NCI-H460 (cell line): ENCODE measurements at regions not wholly inside any gene's neighbourhood (a gene's known extent, or its start where the extent isn't known, plus 50 kb on each side); places are given as distances from the start of the nearest gene placed in this dataset.
"Not testable (repeated sequence)": the region's sequence is repeated elsewhere in the genome, so short reads cannot be mapped to it uniquely, and the experiment has no call there.

Source experiments
- DNase-seq: peaks from one replicate; pipeline ENCODE4 v3.0.0-alpha.2; 2016; ENCODE audit warnings: low read depth; ENCODE audit errors: extremely low read depth

DNA sequence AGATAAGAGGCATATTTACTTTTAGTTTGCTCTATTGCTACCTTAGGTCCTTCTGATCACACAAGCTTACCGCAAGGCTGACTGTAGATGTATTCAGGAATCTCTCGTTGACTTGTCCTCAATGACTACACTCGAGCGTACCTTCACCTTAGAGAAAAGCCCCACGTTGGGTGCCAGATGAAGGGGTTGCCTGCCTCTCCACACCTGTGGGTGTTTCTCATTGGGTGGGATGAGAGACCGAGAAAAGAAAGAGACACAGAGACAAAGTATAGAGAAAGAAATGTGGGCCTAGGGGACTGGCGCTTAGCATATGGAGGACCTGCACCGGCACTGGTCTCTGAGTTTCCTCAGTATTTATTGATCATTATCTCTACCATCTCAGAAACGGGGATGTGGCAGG lies 51.8 kb downstream of the ASCL4 start:
- DNase-seq, result no peak

DNA sequence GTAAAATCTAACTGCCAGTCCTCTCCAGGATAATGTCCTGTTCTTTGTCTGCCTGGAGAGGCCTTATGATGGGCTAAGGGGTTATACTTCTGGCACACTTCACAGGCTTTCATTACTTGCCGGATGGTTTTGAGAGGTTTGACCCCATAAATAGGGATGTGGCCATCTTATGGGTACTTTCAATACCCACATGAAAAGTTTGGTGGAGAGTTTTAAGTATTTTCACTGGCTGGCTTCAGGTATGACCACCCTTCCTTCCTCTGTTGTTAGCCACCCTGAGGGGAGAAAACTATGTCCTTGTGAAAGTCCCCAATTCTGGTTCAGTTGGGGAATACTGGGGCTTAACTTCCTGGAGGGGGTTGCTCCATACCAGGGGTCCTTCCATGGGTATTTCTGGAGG lies 54.8 kb downstream of the ASCL4 start:
- DNase-seq, result no peak

GRCh38 chr12:107832441-107832840 lies 57.9 kb downstream of the ASCL4 start:
- DNase-seq, result no peak

DNA sequence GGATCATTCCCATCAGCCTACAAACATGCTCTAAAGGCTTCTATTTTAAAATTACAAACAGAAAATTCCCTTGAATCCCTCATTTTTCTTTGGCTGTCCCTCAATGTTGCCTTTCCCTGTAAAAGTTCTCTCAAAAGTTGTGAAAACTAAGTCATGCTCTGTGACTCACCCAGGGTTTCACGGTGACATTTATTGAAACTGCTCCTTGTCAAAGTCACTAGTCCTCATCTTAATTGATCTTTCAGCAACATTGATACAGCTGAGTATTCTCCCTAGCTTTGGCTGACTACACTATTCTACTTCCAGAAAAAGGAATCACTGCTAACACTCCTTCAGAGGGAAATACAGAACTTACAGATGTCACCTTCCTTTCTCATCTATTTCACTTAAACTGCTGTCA lies 65.7 kb downstream of the ASCL4 start:
- DNase-seq, result no peak

GRCh38 chr12:107843351-107844311 lies 69.1 kb downstream of the ASCL4 start:
- DNase-seq, result no peak

DNA sequence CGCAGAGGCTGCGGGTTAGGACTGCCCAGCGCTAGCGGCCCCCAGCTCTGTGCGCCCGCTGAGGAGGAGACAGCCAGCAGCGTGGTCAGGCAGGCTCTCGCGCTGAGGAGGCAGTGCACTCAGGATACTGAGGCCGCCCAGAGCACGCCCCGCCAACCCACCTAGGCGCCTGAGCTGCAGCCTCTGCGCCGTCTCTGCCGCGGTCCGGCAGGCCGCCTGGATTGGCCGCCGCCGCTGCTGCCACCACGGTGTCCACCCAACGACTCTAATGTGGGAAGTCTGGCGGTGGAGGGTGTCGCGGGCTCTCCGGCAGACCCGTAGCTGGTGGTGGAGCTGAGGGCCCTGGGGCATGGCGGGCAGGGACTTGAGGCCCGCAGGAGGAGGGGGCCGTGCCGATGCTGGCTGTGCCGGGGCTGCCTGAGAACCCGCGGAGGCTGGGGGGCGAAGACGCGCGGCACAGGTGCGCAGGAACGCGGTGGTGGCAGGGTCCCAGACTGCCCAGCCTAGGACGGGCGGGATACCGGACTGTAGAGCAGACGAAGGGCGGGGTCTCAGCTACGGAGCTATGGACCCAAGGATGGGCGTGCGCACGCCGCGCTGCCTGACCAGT lies 69.9 kb downstream of the ASCL4 start:
- no peak for DNase-seq

- DNase-seq, result no peak
These were observed 70.9 kb downstream of the ASCL4 start for GRCh38 chr12:107845226-107845979.

GRCh38 chr12:107845980-107846659 lies 71.6 kb downstream of the ASCL4 start:
- DNase-seq, result no peak

- no peak for DNase-seq
These were observed 72.9 kb downstream of the ASCL4 start for GRCh38 chr12:107847430-107847829.

DNA sequence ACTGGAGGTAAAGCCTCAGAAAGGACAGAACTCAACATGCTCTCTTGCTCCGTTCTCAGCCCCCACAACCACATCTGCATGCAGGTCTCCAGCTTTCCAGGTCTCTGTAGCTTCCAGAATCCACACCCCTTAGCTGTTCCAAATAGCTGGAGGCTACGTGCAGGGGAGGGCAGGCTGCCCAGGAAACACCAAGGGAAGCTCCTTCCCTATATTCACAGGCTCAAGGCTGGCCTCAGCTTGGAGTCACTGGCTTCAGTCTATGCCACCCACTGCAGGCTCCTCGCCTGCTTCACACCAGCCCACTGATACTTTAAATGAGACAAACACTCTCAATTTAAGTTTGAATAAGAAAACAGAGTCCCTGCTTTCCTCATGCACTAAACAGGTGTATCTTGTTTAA lies 73.3 kb downstream of the ASCL4 start:
- DNase-seq, result no peak

DNA sequence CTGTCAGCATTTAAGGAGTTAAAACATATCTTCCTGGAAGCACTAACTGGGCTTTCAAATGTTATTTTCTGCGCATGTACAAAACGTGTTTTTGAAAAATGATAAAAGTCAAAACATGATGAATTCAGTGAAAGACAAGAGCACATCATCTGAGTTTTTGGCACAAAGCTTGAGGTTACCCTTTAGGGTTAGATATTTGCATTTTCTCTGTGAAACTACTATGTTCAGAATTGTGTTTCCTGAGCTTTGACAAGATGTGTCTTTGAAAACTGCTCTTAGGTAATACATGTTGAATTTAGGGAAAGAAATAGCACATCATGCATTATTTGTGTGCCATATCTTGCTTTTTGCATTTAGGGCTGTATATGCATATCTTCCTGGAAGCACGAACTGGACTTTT lies 79.0 kb downstream of the ASCL4 start:
- DNase-seq, result no peak

DNA sequence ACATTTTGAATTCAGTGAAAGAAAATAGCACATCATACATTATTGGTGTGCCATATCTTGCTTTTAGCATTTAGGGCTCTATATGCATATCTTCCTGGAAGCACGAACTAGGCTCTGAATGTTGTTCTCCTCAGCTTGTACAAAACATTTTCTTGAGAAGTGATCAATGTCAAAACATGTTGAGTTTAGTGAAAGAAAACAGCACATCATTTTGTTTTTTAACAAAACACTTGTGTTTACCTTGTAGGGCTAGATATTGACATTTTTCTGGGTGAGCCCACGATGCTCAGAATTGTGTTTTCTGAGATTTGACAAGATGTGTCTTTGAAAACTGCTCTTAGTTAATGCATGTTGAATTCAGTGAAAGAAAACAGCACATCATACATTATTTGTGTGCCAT lies 81.0 kb downstream of the ASCL4 start:
- DNase-seq, result no peak

DNA sequence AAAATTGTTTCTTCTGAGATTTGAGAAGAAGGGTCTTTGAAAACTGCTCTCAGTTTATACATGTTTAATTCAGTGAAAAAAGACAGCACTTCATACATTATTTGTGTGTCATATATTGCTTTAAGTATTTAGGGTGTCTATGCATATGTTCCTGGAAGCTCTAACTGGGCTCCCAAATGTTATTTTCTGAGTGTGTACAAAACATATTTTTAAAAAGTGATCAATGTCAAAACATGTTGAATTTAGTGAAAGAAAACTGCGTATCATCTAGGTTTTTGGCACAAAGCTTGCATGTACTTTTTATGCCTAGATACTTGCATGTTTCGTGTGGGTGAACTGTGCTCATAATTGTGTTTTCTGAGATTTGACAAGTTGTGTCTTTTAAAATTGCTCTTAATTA lies 81.6 kb downstream of the ASCL4 start:
- no peak for DNase-seq

GRCh38 chr12:107857191-107857590 lies 82.7 kb downstream of the ASCL4 start:
- no peak for DNase-seq

DNA sequence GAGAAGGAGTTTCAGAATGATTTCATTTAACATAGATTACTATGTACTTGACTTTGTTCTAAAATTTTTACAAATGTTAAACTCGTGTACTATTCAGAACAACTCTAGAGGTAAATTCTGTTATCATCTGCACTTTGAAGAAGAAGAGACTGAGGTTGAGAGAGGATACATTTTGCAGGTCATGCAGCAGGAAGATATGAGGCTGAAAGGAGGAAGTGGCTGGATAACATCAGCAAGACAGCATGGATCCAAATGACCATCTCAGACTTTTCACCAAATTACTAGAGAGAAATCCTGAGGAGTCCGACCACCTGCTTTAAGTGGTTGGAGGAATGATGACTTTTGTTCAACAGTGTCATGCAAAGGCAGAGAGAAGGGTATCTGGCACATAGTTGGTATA lies 84.9 kb downstream of the ASCL4 start:
- DNase-seq, result no peak

- no peak for DNase-seq
These were observed 89.7 kb downstream of the ASCL4 start for GRCh38 chr12:107864235-107864634.

- DNase-seq, result not testable (repeated sequence)
These were observed 90.2 kb downstream of the ASCL4 start for GRCh38 chr12:107864727-107865126.

- DNase-seq, result no peak
These were observed 98.7 kb downstream of the ASCL4 start for GRCh38 chr12:107873223-107873622.

DNA sequence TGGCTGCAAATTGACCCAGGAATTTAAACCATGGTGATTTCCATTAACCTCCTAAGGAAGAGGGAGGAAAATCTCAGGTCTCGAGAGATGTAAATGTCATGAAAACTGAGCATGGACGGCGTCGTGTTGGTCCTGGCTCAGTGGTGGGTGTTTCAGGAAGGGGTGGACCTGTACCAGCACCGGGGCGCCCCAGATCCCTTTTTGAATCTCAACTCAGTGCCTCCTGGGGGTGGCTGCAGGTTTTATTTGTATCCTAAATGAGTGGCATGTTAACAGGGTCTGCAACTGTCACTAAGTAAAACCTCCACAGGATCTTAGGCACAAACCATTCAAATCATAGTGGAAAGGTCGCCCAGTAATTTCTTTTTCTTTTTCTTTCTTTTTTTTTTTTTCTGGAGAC lies 101.3 kb downstream of the ASCL4 start:
- no peak for DNase-seq

DNA sequence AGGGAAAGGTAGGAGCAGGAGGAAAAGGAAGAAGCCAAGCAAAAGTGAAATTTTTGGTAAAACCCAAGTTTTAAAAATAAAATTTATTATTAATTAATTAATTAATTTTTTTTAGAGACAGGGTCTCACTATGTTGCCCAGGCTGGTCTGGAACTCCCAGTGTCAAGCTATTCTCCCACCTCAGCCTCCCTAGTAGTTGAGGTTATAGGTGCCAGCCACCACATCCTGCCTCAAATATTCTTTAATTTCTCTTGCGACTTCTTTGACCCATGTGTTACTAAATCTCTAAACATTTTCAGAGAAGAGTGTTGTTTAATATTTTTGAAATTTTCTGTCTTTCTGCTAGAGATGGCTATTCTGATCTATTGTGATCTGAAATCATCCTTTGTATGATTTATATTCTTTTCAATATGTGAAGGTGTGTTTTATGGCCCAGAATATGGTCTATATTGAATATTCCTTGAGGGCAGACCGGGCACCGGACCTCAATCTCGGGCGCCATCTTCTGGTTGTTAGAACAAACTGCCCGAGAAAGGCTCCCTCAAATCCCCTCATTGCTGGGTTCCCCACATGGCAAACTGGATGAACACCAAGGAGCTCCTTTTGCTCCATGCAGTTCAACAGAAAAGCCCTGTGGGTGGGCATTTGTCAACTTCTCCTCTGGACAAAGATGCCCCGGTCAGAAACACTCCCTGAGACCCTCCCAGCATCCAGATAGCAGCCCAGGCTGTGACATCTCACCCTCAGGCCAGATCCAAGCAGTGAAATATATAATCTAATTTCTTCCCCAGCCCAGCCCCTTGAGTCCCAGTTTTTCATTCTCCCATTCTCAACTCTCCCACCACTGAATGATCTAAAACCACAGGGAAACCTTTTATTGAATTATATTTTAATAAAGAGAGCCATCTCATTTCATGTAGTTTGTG lies 110.5 kb downstream of the ASCL4 start:
- peak; percentile 40 for DNase-seq
